ENCODE measurements at regions not wholly inside any gene's neighbourhood (a gene's known extent, or its start where the extent isn't known, plus 50 kb on each side); places are given as distances from the start of the nearest gene placed in this dataset.

GRCh38 chr10:124210263-124210662 is 116.9 kb upstream of the CHST15 start:
- Mint-ChIP-seq H3K36me3 (ENCODE audit: insufficient read depth, unreplicated experiment) (no peaks in the 10 kb centered on the region), H3K27me3 (ENCODE audit: insufficient read depth, unreplicated experiment) (no peaks in the 10 kb centered on the region), H3K4me1 (ENCODE audit: insufficient read depth, unreplicated experiment) (peaks cover 19% of the 10 kb centered on the region), H3K27ac (ENCODE audit: low read depth, unreplicated experiment) (peak overlapping the region; percentile 43), H3K9me3 (ENCODE audit: unreplicated experiment) (peaks cover 8% of the 10 kb centered on the region), H3K4me3 (ENCODE audit: unreplicated experiment) (no peak overlapping the region)
- CTCF ChIA-PET = interaction anchor here (0.6 kb wide), 1 partner anchor 30 kb away, joined by 3 read pairs; no protein-coding TSS in a partner anchor
- no peak for DNase-seq (ENCODE audit: unreplicated experiment)
- BruUV-seq (replicated peaks) = no TSS peak
- TF ChIP-seq CTCF (IDR thresholded peaks at IDR 0.05; ENCODE audit: unreplicated experiment) = no peak
- POLR2A ChIA-PET = no interaction called here
- intact Hi-C loops (cut with micrococcal nuclease) = no loop called here

GRCh38 chr10:124207391-124207790 is 114.0 kb upstream of the CHST15 start:
- POLR2A ChIA-PET = no interaction called here
- Mint-ChIP-seq H3K27ac (ENCODE audit: low read depth, unreplicated experiment) (no peak overlapping the region), H3K36me3 (ENCODE audit: insufficient read depth, unreplicated experiment) (no peaks in the 10 kb centered on the region), H3K4me3 (ENCODE audit: unreplicated experiment) (no peak overlapping the region), H3K9me3 (ENCODE audit: unreplicated experiment) (peaks cover 8% of the 10 kb centered on the region), H3K4me1 (ENCODE audit: insufficient read depth, unreplicated experiment) (peaks cover 19% of the 10 kb centered on the region), H3K27me3 (ENCODE audit: insufficient read depth, unreplicated experiment) (no peaks in the 10 kb centered on the region)
- CTCF ChIA-PET = interaction anchor here (0.7 to 1.2 kb wide), 2 partner anchors 101 to 210 kb away, joined by 3 read pairs; no protein-coding TSS in a partner anchor
- intact Hi-C loops (cut with micrococcal nuclease) = no loop called here
- no peak for DNase-seq (ENCODE audit: unreplicated experiment)
- no peak for TF ChIP-seq CTCF (IDR thresholded peaks at IDR 0.05; ENCODE audit: unreplicated experiment)
- BruUV-seq (replicated peaks) = no TSS peak

DNA sequence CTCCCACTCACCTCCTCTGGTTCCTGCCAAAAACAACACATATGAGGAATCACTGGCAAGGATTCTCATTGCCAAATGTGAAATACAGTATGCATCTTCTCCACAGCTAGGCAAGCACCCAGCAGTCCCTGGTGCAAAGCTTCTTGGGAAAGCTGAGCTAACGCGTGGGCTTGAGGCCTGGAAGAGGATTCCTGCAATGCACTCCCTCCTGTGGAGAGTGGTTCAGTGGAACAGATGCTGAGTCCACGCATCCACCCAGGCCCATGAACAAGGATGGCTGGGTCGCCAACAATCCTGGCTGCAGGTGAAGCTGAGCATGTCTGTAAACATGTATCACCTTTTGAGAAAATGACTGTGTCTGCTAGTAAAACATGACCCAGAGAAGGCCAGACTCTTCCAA is 113.2 kb upstream of the CHST15 start:
- POLR2A ChIA-PET = interaction anchor here (0.5 kb wide), 1 partner anchor 590 kb away, joined by 4 read pairs; no protein-coding TSS in a partner anchor
- no TSS peak for BruUV-seq (replicated peaks)
- Mint-ChIP-seq H3K9me3 (ENCODE audit: unreplicated experiment) (peaks cover 8% of the 10 kb centered on the region), H3K27ac (ENCODE audit: low read depth, unreplicated experiment) (no peak overlapping the region), H3K27me3 (ENCODE audit: insufficient read depth, unreplicated experiment) (no peaks in the 10 kb centered on the region), H3K36me3 (ENCODE audit: insufficient read depth, unreplicated experiment) (no peaks in the 10 kb centered on the region), H3K4me1 (ENCODE audit: insufficient read depth, unreplicated experiment) (peaks cover 15% of the 10 kb centered on the region), H3K4me3 (ENCODE audit: unreplicated experiment) (no peak overlapping the region)
- intact Hi-C loops (cut with micrococcal nuclease) = no loop called here
- no peak for DNase-seq (ENCODE audit: unreplicated experiment)
- CTCF ChIA-PET = interaction anchor here (0.7 kb wide), 1 partner anchor 100 kb away, joined by 3 read pairs; no protein-coding TSS in a partner anchor
- no peak for TF ChIP-seq CTCF (IDR thresholded peaks at IDR 0.05; ENCODE audit: unreplicated experiment)

DNA sequence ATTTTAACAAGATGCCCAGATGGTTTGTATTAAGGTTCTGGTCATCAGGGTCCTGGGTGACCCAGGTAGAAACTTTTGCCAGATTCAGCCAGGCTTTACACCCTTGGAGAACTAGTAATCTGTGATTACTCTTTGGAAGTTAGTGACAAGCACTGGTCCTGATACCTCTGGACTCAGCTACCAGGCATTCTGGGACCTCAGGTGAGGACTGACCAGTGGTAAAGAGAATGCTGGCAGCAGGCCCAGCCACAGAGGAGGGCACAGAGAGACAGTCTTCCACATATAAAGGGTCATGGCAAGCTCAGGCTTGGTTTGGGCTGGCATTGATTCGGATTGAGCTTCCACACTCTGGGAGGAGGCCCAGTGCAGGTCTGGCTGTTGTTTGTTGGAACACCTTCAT is 112.0 kb upstream of the CHST15 start:
- Mint-ChIP-seq H3K27ac (ENCODE audit: low read depth, unreplicated experiment) (no peak overlapping the region), H3K36me3 (ENCODE audit: insufficient read depth, unreplicated experiment) (no peaks in the 10 kb centered on the region), H3K4me3 (ENCODE audit: unreplicated experiment) (no peak overlapping the region), H3K27me3 (ENCODE audit: insufficient read depth, unreplicated experiment) (no peaks in the 10 kb centered on the region), H3K4me1 (ENCODE audit: insufficient read depth, unreplicated experiment) (peaks cover 12% of the 10 kb centered on the region), H3K9me3 (ENCODE audit: unreplicated experiment) (peaks cover 8% of the 10 kb centered on the region)
- BruUV-seq (replicated peaks) = no TSS peak
- intact Hi-C loops (cut with micrococcal nuclease) = no loop called here
- no peak for DNase-seq (ENCODE audit: unreplicated experiment)
- TF ChIP-seq CTCF (IDR thresholded peaks at IDR 0.05; ENCODE audit: unreplicated experiment) = no peak
- ChIA-PET CTCF (no interaction called here), POLR2A (no interaction called here)

Measured in MCF 10A (cell line).